Naive thymus-derived CD8-positive, alpha-beta T cell (primary cell): ENCODE measurements at regions not wholly inside any gene's neighbourhood (a gene's known extent, or its start where the extent isn't known, plus 50 kb on each side); places are given as distances from the start of the nearest gene placed in this dataset.

Experiments
- ATAC-seq, 2 donors: fragments of 150-1000 bp; cut with Tn5 transposase in 1 of 2; sonication (Bioruptor Pico), chemical (Tn5 transposase) in 1 of 2; 1 replicate in 1 of 2; 2 replicates in 1 of 2; pipeline ENCODE4 v1.10.0; 2021; ENCODE audit warnings: mild to moderate bottlenecking in 2 of 2, moderate library complexity in 2 of 2
- POLR2A ChIA-PET: fragments of 350-600 bp; sonication (Branson Sonifier 250); formaldehyde crosslinking; loops from one replicate; lab custom pipeline; 2021; ENCODE audit warnings: antibody characterized with exemption; lab: Charles Lee
- DNase-seq, 10 donors: peaks; one replicate each; pipeline versions ENCODE4 v3.0.0 to v3.0.0-alpha.2; 2020 to 2022
- H3K27ac Mint-ChIP-seq, 10 donors: one replicate each; pipeline ENCODE4 v1.8.0; 2020 to 2022; ENCODE audit warnings: mild to moderate bottlenecking in 10 of 10, mixed read lengths in 10 of 10, moderate library complexity in 4 of 10, inconsistent platforms in 1 of 10
- H3K27me3 Mint-ChIP-seq, 5 donors: one replicate each; pipeline ENCODE4 v1.8.0; 2021 to 2022; ENCODE audit warnings: mixed read lengths in 5 of 5
- H3K36me3 Mint-ChIP-seq, 3 donors: one replicate each; pipeline ENCODE4 v1.8.0; 2020 to 2022; ENCODE audit warnings: mixed read lengths in 3 of 3, mild to moderate bottlenecking in 2 of 3, inconsistent platforms in 1 of 3
- H3K4me1 Mint-ChIP-seq, 4 donors: one replicate each; pipeline ENCODE4 v1.8.0; 2021 to 2022; ENCODE audit warnings: mixed read lengths in 4 of 4
- H3K4me3 Mint-ChIP-seq, 10 donors: one replicate each; pipeline ENCODE4 v1.8.0; 2020 to 2022; ENCODE audit warnings: mild to moderate bottlenecking in 10 of 10, mixed read lengths in 10 of 10, moderate library complexity in 6 of 10, inconsistent platforms in 1 of 10
- H3K9me3 Mint-ChIP-seq, 9 donors: one replicate each; pipeline ENCODE4 v1.8.0; 2020 to 2022; ENCODE audit warnings: mixed read lengths in 9 of 9, mild to moderate bottlenecking in 3 of 9, inconsistent platforms in 1 of 9, moderate library complexity in 1 of 9

- DNase-seq (no peak), ATAC-seq (no peak)
- H3K4me3 Mint-ChIP-seq: no peak overlapping the region
- peaks cover 0 to 7% (median 5%) of the 10 kb centered on the region in 4 donors for H3K4me1 Mint-ChIP-seq
- POLR2A ChIA-PET: no interaction called here
- H3K36me3 Mint-ChIP-seq: peaks cover 0 to 4% (median 0%) of the 10 kb centered on the region in 3 donors
- H3K9me3 Mint-ChIP-seq: peaks cover 0 to 3% (median 0%) of the 10 kb centered on the region in 9 donors
- H3K27me3 Mint-ChIP-seq: no peaks in the 10 kb centered on the region
- H3K27ac Mint-ChIP-seq: no peak overlapping the region
These were observed 78.2 kb downstream of the MSL3 start for GRCh38 chrX:11836284-11836683.

- H3K9me3 Mint-ChIP-seq: no peaks in the 10 kb centered on the region
- POLR2A ChIA-PET: interaction anchor here (1.1 kb wide), 1 partner anchor 12 kb away, joined by 4 read pairs; no protein-coding TSS in a partner anchor
- ATAC-seq (no peak), DNase-seq (no peak)
- peaks cover 0 to 7% (median 5%) of the 10 kb centered on the region in 4 donors for H3K4me1 Mint-ChIP-seq
- peaks cover 0 to 4% (median 0%) of the 10 kb centered on the region in 3 donors for H3K36me3 Mint-ChIP-seq
- no peak overlapping the region for H3K27ac Mint-ChIP-seq
- no peak overlapping the region for H3K4me3 Mint-ChIP-seq
- H3K27me3 Mint-ChIP-seq: no peaks in the 10 kb centered on the region
These were observed 79.4 kb downstream of the MSL3 start for GRCh38 chrX:11837437-11837836.

GRCh38 chrX:11864171-11864570, 106.1 kb downstream of the MSL3 start:
- POLR2A ChIA-PET: no interaction called here
- H3K4me3 Mint-ChIP-seq: no peak overlapping the region
- no peaks in the 10 kb centered on the region for H3K36me3 Mint-ChIP-seq

GRCh38 chrX:11867610-11868345, 109.7 kb downstream of the MSL3 start:
- DNase-seq: no peak
- Mint-ChIP-seq H3K9me3 (peaks cover 0 to 3% (median 0%) of the 10 kb centered on the region in 9 donors), H3K27ac (no peak overlapping the region), H3K27me3 (no peaks in the 10 kb centered on the region), H3K36me3 (no peaks in the 10 kb centered on the region), H3K4me3 (no peak overlapping the region), H3K4me1 (peaks cover 0 to 7% (median 2%) of the 10 kb centered on the region in 4 donors)
- POLR2A ChIA-PET: no interaction called here
- ATAC-seq: no peak

More at GRCh38 chrX:11864171-11864570, 106.1 kb downstream of the MSL3 start:
- ATAC-seq (no peak), DNase-seq (no peak)
- Mint-ChIP-seq H3K4me1 (peaks cover 0 to 13% (median 3%) of the 10 kb centered on the region in 4 donors), H3K9me3 (peaks cover 0 to 4% (median 0%) of the 10 kb centered on the region in 9 donors), H3K27me3 (no peaks in the 10 kb centered on the region), H3K27ac (no peak overlapping the region)

GRCh38 chrX:11870789-11871188, 112.8 kb downstream of the MSL3 start:
- no peaks in the 10 kb centered on the region for H3K4me1 Mint-ChIP-seq
- DNase-seq: no peak

GRCh38 chrX:11881485-11882170, 123.6 kb downstream of the MSL3 start:
- Mint-ChIP-seq H3K27ac (no peak overlapping the region), H3K27me3 (no peaks in the 10 kb centered on the region), H3K36me3 (peaks cover 0 to 1% (median 0%) of the 10 kb centered on the region in 3 donors), H3K4me3 (no peak overlapping the region), H3K9me3 (peaks cover 0 to 2% (median 0%) of the 10 kb centered on the region in 9 donors), H3K4me1 (no peaks in the 10 kb centered on the region)
- ATAC-seq: no peak
- DNase-seq: no peak
- POLR2A ChIA-PET: no interaction called here

More at GRCh38 chrX:11870789-11871188, 112.8 kb downstream of the MSL3 start:
- Mint-ChIP-seq H3K4me3 (no peak overlapping the region), H3K27ac (no peak overlapping the region), H3K9me3 (peaks cover 0 to 3% (median 0%) of the 10 kb centered on the region in 9 donors), H3K36me3 (no peaks in the 10 kb centered on the region), H3K27me3 (no peaks in the 10 kb centered on the region)
- POLR2A ChIA-PET: no interaction called here
- no peak for ATAC-seq

GRCh38 chrX:11886745-11887144, 128.7 kb downstream of the MSL3 start:
- no peak overlapping the region for H3K4me3 Mint-ChIP-seq
- H3K27ac Mint-ChIP-seq: no peak overlapping the region
- H3K4me1 Mint-ChIP-seq: peaks cover 0 to 6% (median 1%) of the 10 kb centered on the region in 4 donors
- no peaks in the 10 kb centered on the region for H3K27me3 Mint-ChIP-seq
- ATAC-seq (no peak), DNase-seq (no peak)
- POLR2A ChIA-PET: no interaction called here
- H3K9me3 Mint-ChIP-seq: peaks cover 0 to 4% (median 0%) of the 10 kb centered on the region in 9 donors
- H3K36me3 Mint-ChIP-seq: no peaks in the 10 kb centered on the region

GRCh38 chrX:11887175-11887574, 129.1 kb downstream of the MSL3 start:
- H3K36me3 Mint-ChIP-seq: no peaks in the 10 kb centered on the region
- no peak overlapping the region for H3K27ac Mint-ChIP-seq
- DNase-seq: no peak
- POLR2A ChIA-PET: no interaction called here
- H3K9me3 Mint-ChIP-seq: peaks cover 0 to 4% (median 0%) of the 10 kb centered on the region in 9 donors
- H3K4me3 Mint-ChIP-seq: no peak overlapping the region
- peaks cover 0 to 6% (median 1%) of the 10 kb centered on the region in 4 donors for H3K4me1 Mint-ChIP-seq
- H3K27me3 Mint-ChIP-seq: no peaks in the 10 kb centered on the region
- no peak for ATAC-seq

- Mint-ChIP-seq H3K4me1 (peaks cover 0 to 6% (median 1%) of the 10 kb centered on the region in 4 donors), H3K36me3 (no peaks in the 10 kb centered on the region), H3K9me3 (peaks cover 0 to 4% (median 0%) of the 10 kb centered on the region in 9 donors), H3K27ac (no peak overlapping the region), H3K4me3 (no peak overlapping the region), H3K27me3 (no peaks in the 10 kb centered on the region)
- DNase-seq (no peak), ATAC-seq (no peak)
- POLR2A ChIA-PET: no interaction called here
These were observed 130.4 kb downstream of the MSL3 start for GRCh38 chrX:11888421-11888820.

- POLR2A ChIA-PET: no interaction called here
- DNase-seq (no peak), ATAC-seq (no peak)
- H3K9me3 Mint-ChIP-seq: peaks cover 0 to 4% (median 0%) of the 10 kb centered on the region in 9 donors
- H3K27ac Mint-ChIP-seq: no peak overlapping the region
- H3K27me3 Mint-ChIP-seq: no peaks in the 10 kb centered on the region
- no peaks in the 10 kb centered on the region for H3K36me3 Mint-ChIP-seq
- peaks cover 0 to 6% (median 1%) of the 10 kb centered on the region in 4 donors for H3K4me1 Mint-ChIP-seq
- no peak overlapping the region for H3K4me3 Mint-ChIP-seq
These were observed 131.8 kb downstream of the MSL3 start for GRCh38 chrX:11889791-11890190.

- H3K4me1 Mint-ChIP-seq: peaks cover 0 to 6% (median 1%) of the 10 kb centered on the region in 4 donors
- H3K9me3 Mint-ChIP-seq: peaks cover 0 to 4% (median 0%) of the 10 kb centered on the region in 9 donors
- no peak overlapping the region for H3K27ac Mint-ChIP-seq
- DNase-seq (no peak), ATAC-seq (no peak)
- POLR2A ChIA-PET: no interaction called here
- no peak overlapping the region for H3K4me3 Mint-ChIP-seq
- no peaks in the 10 kb centered on the region for H3K27me3 Mint-ChIP-seq
- no peaks in the 10 kb centered on the region for H3K36me3 Mint-ChIP-seq
These were observed 132.9 kb downstream of the MSL3 start for GRCh38 chrX:11890836-11891514.

GRCh38 chrX:11893933-11894710, 136.1 kb downstream of the MSL3 start:
- Mint-ChIP-seq H3K4me1 (peaks cover 0 to 6% (median 1%) of the 10 kb centered on the region in 4 donors), H3K4me3 (no peak overlapping the region), H3K36me3 (no peaks in the 10 kb centered on the region), H3K9me3 (peaks cover 0 to 7% (median 0%) of the 10 kb centered on the region in 9 donors), H3K27me3 (no peaks in the 10 kb centered on the region), H3K27ac (no peak overlapping the region)
- ATAC-seq: no peak
- POLR2A ChIA-PET: no interaction called here
- no peak for DNase-seq
